GM19324 (cell line): ENCODE measurements at regions not wholly inside any gene's neighbourhood (a gene's known extent, or its start where the extent isn't known, plus 50 kb on each side); places are given as distances from the start of the nearest gene placed in this dataset.
"Not testable (repeated sequence)": the region's sequence is repeated elsewhere in the genome, so short reads cannot be mapped to it uniquely, and the experiment has no call there.

Experiments used
- ATAC-seq: cut with Tn5 transposase; IDR thresholded peaks from one replicate; pipeline ENCODE4 v1.9.1; 2021; ENCODE audit warnings: mild to moderate bottlenecking, moderate library complexity; ENCODE audit not compliant: unreplicated experiment, low FRiP score

- no peak for ATAC-seq
Observed at GRCh38 chr14:83975435-83975834, 1554.5 kb upstream of the FLRT2 start.

- ATAC-seq, result no peak
Observed at GRCh38 chr14:83975841-83976770, 1553.8 kb upstream of the FLRT2 start.

GRCh38 chr14:83977583-83977982 is 1552.4 kb upstream of the FLRT2 start:
- ATAC-seq, result no peak

- ATAC-seq, result not testable (repeated sequence)
Observed at GRCh38 chr14:83981676-83982258, 1548.2 kb upstream of the FLRT2 start.

- no peak for ATAC-seq
Observed at GRCh38 chr14:83988275-83988674, 1541.7 kb upstream of the FLRT2 start.

- no peak for ATAC-seq
Observed at GRCh38 chr14:83991666-83992065, 1538.3 kb upstream of the FLRT2 start.

- ATAC-seq, result no peak
Observed at GRCh38 chr14:83992857-83993256, 1537.1 kb upstream of the FLRT2 start.

GRCh38 chr14:83993545-83993944 is 1536.4 kb upstream of the FLRT2 start:
- no peak for ATAC-seq

GRCh38 chr14:83994020-83994419 is 1535.9 kb upstream of the FLRT2 start:
- ATAC-seq, result no peak

- ATAC-seq, result no peak
Observed at GRCh38 chr14:84001023-84001422, 1528.9 kb upstream of the FLRT2 start.

GRCh38 chr14:84003346-84003745 is 1526.6 kb upstream of the FLRT2 start:
- ATAC-seq, result no peak

- no peak for ATAC-seq
Observed at GRCh38 chr14:84006643-84007155, 1523.2 kb upstream of the FLRT2 start.

GRCh38 chr14:84013424-84013823 is 1516.5 kb upstream of the FLRT2 start:
- ATAC-seq, result no peak

GRCh38 chr14:84017495-84017894 is 1512.4 kb upstream of the FLRT2 start:
- no peak for ATAC-seq

- ATAC-seq, result no peak
Observed at GRCh38 chr14:84021433-84021832, 1508.5 kb upstream of the FLRT2 start.

- no peak for ATAC-seq
Observed at GRCh38 chr14:84024231-84024820, 1505.6 kb upstream of the FLRT2 start.

GRCh38 chr14:84025106-84026012 is 1504.6 kb upstream of the FLRT2 start:
- ATAC-seq, result no peak

GRCh38 chr14:84027351-84027750 is 1502.6 kb upstream of the FLRT2 start:
- no peak for ATAC-seq

- no peak for ATAC-seq
Observed at GRCh38 chr14:84028080-84028604, 1501.8 kb upstream of the FLRT2 start.

GRCh38 chr14:84029246-84029645 is 1500.7 kb upstream of the FLRT2 start:
- no peak for ATAC-seq
